Stomach (tissue), 8 donors: ENCODE measurements at regions not wholly inside any gene's neighbourhood (a gene's known extent, or its start where the extent isn't known, plus 50 kb on each side); places are given as distances from the start of the nearest gene placed in this dataset.
"Not testable (repeated sequence)": the region's sequence is repeated elsewhere in the genome, so short reads cannot be mapped to it uniquely, and the experiment has no call there.

Experiments used
- DNase-seq, 2 donors: peaks; one replicate each; pipeline versions ENCODE4 v3.0.0 to v3.0.0-alpha.2; 2013 to 2019
- H3K27ac ChIP-seq, 5 donors: fragments of 200-600 bp in 4 of 5; sonication (generic) in 4 of 5; one replicate each; pipeline ENCODE4 v1.5.1; 2013 to 2019; ENCODE audit warnings: mild to moderate bottlenecking in 1 of 5, moderate library complexity in 1 of 5
- H3K27me3 ChIP-seq, 3 donors: fragments of 200-600 bp; sonication (generic); one replicate each; pipeline ENCODE4 v1.5.1; 2017 to 2019; ENCODE audit warnings: mixed run types in 1 of 3
- H3K36me3 ChIP-seq, 4 donors: fragments of 200-600 bp; sonication (generic); 1 replicate in 3 of 4; 2 replicates in 1 of 4; pipeline ENCODE4 v1.5.1; 2016 to 2019
- H3K4me1 ChIP-seq, 4 donors: fragments of 200-600 bp; sonication (generic); one replicate each; pipeline ENCODE4 v1.5.1; 2016 to 2019
- H3K4me3 ChIP-seq, 4 donors: fragments of 200-600 bp; sonication (generic) in 3 of 4; one replicate each; pipeline ENCODE4 v1.5.1; 2016 to 2019; ENCODE audit warnings: mild to moderate bottlenecking in 1 of 4
- H3K9me3 ChIP-seq, 4 donors: fragments of 200-600 bp; sonication (generic); one replicate each; pipeline ENCODE4 v1.5.1; 2016 to 2019
- EP300 ChIP-seq: sonication (generic); formaldehyde crosslinking; IDR thresholded peaks from one replicate; pipeline ENCODE4 v1.6.1; 2017; ENCODE audit warnings: antibody characterized with exemption
- POLR2A ChIP-seq, 4 donors: fragments of 450-650 bp; IDR thresholded peaks; one replicate each; pipeline ENCODE4 v1.6.1; 2016; ENCODE audit warnings: antibody characterized with exemption in 4 of 4, control low read depth in 2 of 4, mild to moderate bottlenecking in 1 of 4, moderate library complexity in 1 of 4
- POLR2AphosphoS5 ChIP-seq, 3 donors: sonication (generic); formaldehyde crosslinking; IDR thresholded peaks; one replicate each; pipeline ENCODE4 v1.6.1; 2016; ENCODE audit warnings: antibody characterized with exemption in 3 of 3
- WGBS, 5 donors: extraction: QIAGEN DNeasy Blood & Tissue Kit in 3 of 5; methylation state at CpG; one replicate each; pipeline versions ENCODE4 v1.1.5 to v1.1.7; 2013 to 2018; 5-methylcytosine and 5-hydroxymethylcytosine counted together
- intact Hi-C: fragments of 100-400 bp; cut with DNase I; formaldehyde crosslinking; loops from one replicate; pipeline ENCODE4 v1.15.1; 2023; ENCODE audit warnings: low total_unique reads
- TF ChIP-seq, protein P1 (sequence below), 7 experiments: fragments of 450-650 bp in 4 of 7; fragments of 200-600 bp in 3 of 7; sonication (generic) in 3 of 7; IDR thresholded peaks; one replicate each; pipeline ENCODE4 v1.5.1; 2016 to 2019; ENCODE audit warnings: antibody characterized with exemption in 7 of 7, control low read depth in 2 of 7, mild to moderate bottlenecking in 1 of 7
- donor health status: healthy with polysubstance abuse.
- donor health status: Bipolar disorder and iron deficiency.
- donor health status: healthy.

DNA sequence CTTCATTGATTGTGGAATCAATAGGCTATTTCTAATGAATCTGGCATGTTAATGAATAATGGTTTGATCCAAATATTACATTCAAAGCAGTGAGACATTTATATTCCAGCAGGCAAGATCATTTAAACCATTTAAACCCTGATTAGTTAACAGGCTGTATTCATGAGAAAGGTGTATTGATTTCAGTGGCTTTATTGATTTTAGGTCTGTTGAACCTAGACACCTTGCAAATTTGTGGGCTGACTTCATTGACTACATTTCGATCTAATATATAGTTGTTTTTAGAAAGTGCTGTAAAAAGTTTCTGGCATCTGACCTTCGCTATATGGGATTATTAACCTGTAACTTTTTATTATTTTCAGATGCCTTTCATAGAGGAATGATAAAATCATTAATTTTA is 900.1 kb upstream of the CITED2 start:
- H3K27me3 ChIP-seq, result no peaks in the 10 kb centered on the region
- TF ChIP-seq, protein P1, sequence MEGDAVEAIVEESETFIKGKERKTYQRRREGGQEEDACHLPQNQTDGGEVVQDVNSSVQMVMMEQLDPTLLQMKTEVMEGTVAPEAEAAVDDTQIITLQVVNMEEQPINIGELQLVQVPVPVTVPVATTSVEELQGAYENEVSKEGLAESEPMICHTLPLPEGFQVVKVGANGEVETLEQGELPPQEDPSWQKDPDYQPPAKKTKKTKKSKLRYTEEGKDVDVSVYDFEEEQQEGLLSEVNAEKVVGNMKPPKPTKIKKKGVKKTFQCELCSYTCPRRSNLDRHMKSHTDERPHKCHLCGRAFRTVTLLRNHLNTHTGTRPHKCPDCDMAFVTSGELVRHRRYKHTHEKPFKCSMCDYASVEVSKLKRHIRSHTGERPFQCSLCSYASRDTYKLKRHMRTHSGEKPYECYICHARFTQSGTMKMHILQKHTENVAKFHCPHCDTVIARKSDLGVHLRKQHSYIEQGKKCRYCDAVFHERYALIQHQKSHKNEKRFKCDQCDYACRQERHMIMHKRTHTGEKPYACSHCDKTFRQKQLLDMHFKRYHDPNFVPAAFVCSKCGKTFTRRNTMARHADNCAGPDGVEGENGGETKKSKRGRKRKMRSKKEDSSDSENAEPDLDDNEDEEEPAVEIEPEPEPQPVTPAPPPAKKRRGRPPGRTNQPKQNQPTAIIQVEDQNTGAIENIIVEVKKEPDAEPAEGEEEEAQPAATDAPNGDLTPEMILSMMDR (IDR thresholded peaks at IDR 0.05), result no peak
- TF ChIP-seq POLR2AphosphoS5 (IDR thresholded peaks at IDR 0.05) (no peak), POLR2A (IDR thresholded peaks at IDR 0.05) (no peak), EP300 (no peak)
- intact Hi-C loops, result no loop called here
- 88 to 95% (median 92%) methylated on average over 2 of the region's 2 CpGs for WGBS, 5 donors
- no peak overlapping the region for H3K27ac ChIP-seq
- H3K4me3 ChIP-seq, result no peak overlapping the region
- no peaks in the 10 kb centered on the region for H3K36me3 ChIP-seq
- DNase-seq, result no peak
- no peaks in the 10 kb centered on the region for H3K9me3 ChIP-seq
- no peaks in the 10 kb centered on the region for H3K4me1 ChIP-seq

DNA sequence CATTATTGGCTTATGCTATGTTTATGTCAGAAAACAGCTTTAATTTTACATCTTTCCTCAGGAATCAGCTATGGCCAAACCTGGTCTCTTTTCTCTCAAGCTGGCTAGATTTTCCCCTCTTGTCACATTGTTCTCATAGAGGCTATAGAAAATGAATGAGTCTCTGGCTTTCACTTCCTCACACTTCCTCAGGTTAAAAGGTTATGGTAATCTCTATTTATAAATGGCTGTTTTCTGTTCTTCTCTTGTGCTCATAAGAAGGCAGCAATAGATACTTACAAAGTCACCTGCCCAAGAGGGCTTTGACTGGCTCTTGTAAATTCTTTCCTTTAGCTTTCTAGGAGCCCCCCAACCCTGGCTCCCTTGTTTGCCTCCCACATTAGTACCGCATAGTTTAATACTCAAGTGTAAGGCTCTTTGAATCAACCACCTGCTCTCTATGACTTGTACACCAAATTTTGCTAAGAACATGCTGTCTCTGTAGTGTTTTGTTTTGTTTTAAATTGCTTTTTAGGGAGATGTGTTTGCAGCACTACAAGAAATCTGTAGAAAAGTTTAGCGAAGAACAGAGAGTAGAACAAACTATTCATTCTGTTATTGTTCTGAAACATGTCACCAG is 897.4 kb upstream of the CITED2 start:
- Histone ChIP-seq H3K4me3 (no peak overlapping the region), H3K27ac (no peak overlapping the region), H3K9me3 (no peaks in the 10 kb centered on the region), H3K27me3 (no peaks in the 10 kb centered on the region), H3K4me1 (no peaks in the 10 kb centered on the region), H3K36me3 (no peaks in the 10 kb centered on the region)
- WGBS, 5 donors, result 76 to 88% (median 80%) methylated on average over 2 of the region's 2 CpGs
- no peak for TF ChIP-seq EP300
- intact Hi-C loops, result no loop called here
- peak in 1 of 2 donors; percentile 12 for DNase-seq

DNA sequence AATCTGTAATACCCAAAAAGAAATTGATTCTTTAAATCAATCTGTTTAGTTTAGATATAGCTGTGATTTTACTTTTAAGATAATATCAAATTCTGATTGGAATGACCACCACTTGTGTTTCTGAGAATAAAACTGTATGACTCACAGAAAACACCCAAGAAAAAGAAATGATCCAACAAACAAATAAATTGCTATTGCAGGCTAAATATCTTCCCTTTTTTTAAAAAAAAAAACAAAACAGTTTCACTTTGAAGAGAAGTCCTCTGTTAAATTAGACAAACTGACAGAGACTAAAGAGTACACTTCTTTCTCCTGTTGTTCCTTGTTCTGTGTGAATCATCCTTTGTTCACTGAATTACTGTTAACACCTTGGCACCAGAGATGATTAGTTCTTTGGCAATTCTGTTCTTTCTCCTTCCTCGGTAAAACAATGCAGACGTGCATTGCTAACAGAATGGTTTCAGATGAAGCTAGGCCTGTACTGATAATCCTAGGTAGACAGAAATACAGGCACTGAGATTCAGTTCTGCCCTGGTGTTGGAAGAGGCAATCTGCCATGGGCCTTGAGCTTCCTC is 895.2 kb upstream of the CITED2 start:
- no peak for DNase-seq
- intact Hi-C loops, result no loop called here
- Histone ChIP-seq H3K27ac (no peak overlapping the region), H3K27me3 (no peaks in the 10 kb centered on the region), H3K36me3 (no peaks in the 10 kb centered on the region), H3K4me1 (no peaks in the 10 kb centered on the region), H3K4me3 (no peak overlapping the region), H3K9me3 (no peaks in the 10 kb centered on the region)
- TF ChIP-seq POLR2AphosphoS5 (IDR thresholded peaks at IDR 0.05) (no peak), EP300 (no peak), POLR2A (IDR thresholded peaks at IDR 0.05) (no peak)
- TF ChIP-seq, protein P1 (IDR thresholded peaks at IDR 0.05), result no peak
- 66 to 77% (median 73%) methylated on average over 2 of the region's 2 CpGs for WGBS, 5 donors

DNA sequence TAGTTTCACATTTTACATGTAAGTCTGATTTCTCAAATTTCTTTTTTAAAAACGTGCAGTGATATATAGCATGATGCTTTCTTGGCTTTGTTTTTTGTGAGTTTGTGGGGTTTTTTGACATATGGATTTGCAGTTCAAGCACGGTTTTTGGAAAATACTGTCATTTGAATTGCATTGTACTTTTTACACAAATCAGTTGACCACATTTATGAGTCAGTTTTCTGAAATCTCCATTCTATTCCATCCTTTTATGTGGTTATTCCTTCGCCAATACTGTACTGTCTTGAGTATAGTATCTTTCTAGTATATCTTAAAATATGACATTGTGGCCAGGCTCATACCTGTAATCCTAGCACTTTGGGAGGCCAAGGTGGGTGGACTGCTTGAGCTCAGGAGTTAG is 890.0 kb upstream of the CITED2 start:
- intact Hi-C loops, result no loop called here
- Histone ChIP-seq H3K27ac (no peak overlapping the region), H3K9me3 (no peaks in the 10 kb centered on the region), H3K4me1 (no peaks in the 10 kb centered on the region), H3K4me3 (no peak overlapping the region), H3K27me3 (no peaks in the 10 kb centered on the region), H3K36me3 (no peaks in the 10 kb centered on the region)
- TF ChIP-seq POLR2A (IDR thresholded peaks at IDR 0.05) (no peak), EP300 (no peak), POLR2AphosphoS5 (IDR thresholded peaks at IDR 0.05) (no peak)
- TF ChIP-seq, protein P1 (IDR thresholded peaks at IDR 0.05), result no peak
- WGBS, 5 donors, result 80 to 91% (median 89%) methylated on average over 3 of the region's 3 CpGs
- no peak for DNase-seq

DNA sequence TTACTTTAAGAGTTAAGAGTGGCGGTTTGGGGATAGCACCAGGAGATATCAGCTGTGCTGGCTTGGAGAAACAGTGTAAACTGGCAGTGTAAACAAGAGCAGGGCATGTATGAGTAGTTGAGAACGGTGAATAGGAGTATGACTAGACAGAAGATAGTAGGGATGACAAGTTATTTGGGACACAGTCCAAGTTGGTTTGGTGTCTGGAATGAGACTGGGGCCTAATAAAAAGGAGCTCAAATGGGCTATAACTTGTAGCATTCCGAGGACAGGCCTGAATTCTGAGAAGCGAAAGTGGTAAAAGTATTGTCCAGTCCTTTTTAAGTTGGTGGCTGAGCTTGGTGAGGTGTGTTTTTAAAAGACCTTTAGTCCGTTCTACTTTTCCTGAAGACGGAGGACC is 883.9 kb upstream of the CITED2 start:
- DNase-seq, H3K4me3 ChIP-seq, intact Hi-C loops, H3K27me3 ChIP-seq, H3K9me3 ChIP-seq, H3K4me1 ChIP-seq, H3K27ac ChIP-seq, H3K36me3 ChIP-seq: not testable (repeated sequence)
- 51 to 70% (median 60%) methylated on average over 4 to 6 of the region's 6 CpGs for WGBS, 5 donors
